GM12874 (cell line): ENCODE measurements at regions not wholly inside any gene's neighbourhood (a gene's known extent, or its start where the extent isn't known, plus 50 kb on each side); places are given as distances from the start of the nearest gene placed in this dataset.

Source experiments
- CTCF ChIP-seq: IDR thresholded peaks from 2 replicates; pipeline ENCODE4 v1.5.1; 2011; ENCODE audit warnings: low read depth, mild to moderate bottlenecking, control low read depth, low read length, moderate library complexity; ENCODE audit not compliant: insufficient read depth

- no peak for TF ChIP-seq CTCF
Measured at GRCh38 chr6:141326925-141327324, 805.8 kb upstream of the GJE1 start.

GRCh38 chr6:141326426-141326825, 806.3 kb upstream of the GJE1 start:
- no peak for TF ChIP-seq CTCF

GRCh38 chr6:141321493-141322347, 811.0 kb upstream of the GJE1 start:
- no peak for TF ChIP-seq CTCF

- TF ChIP-seq CTCF: no peak
Measured at GRCh38 chr6:141316236-141316635, 816.5 kb upstream of the GJE1 start.

- TF ChIP-seq CTCF: no peak
Measured at GRCh38 chr6:141313986-141314385, 818.7 kb upstream of the GJE1 start.

- no peak for TF ChIP-seq CTCF
Measured at GRCh38 chr6:141309295-141309694, 823.4 kb upstream of the GJE1 start.

- no peak for TF ChIP-seq CTCF
Measured at GRCh38 chr6:141307309-141307998, 825.3 kb upstream of the GJE1 start.
